ENCODE measurements at regions not wholly inside any gene's neighbourhood (a gene's known extent, or its start where the extent isn't known, plus 50 kb on each side); places are given as distances from the start of the nearest gene placed in this dataset.

DNA sequence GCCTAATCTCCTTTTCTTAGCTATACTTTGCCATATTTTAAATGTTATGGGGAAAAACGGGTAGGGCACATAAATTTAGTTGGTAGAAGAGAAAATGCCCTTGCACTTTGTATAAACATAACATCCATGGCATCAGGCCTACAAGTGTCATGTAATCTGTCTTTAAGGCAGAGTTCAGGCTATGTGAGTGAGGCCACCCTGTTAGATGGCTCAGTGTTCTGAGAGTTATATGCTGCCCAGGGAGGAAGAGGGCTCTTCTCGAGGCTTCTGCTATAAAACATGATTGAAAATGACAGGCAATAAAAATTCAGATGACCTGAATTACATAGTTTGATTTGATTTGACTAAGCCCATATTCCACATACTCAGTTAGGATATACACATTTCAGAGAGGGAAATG is 553.6 kb upstream of the MAP3K7 start:
- TF ChIP-seq, protein P1, sequence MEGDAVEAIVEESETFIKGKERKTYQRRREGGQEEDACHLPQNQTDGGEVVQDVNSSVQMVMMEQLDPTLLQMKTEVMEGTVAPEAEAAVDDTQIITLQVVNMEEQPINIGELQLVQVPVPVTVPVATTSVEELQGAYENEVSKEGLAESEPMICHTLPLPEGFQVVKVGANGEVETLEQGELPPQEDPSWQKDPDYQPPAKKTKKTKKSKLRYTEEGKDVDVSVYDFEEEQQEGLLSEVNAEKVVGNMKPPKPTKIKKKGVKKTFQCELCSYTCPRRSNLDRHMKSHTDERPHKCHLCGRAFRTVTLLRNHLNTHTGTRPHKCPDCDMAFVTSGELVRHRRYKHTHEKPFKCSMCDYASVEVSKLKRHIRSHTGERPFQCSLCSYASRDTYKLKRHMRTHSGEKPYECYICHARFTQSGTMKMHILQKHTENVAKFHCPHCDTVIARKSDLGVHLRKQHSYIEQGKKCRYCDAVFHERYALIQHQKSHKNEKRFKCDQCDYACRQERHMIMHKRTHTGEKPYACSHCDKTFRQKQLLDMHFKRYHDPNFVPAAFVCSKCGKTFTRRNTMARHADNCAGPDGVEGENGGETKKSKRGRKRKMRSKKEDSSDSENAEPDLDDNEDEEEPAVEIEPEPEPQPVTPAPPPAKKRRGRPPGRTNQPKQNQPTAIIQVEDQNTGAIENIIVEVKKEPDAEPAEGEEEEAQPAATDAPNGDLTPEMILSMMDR (IDR thresholded peaks at IDR 0.05) = no peak
- TF ChIP-seq POLR2A (IDR thresholded peaks at IDR 0.05) = no peak

All from body of pancreas (tissue), 4 donors.